Tibial nerve (tissue), 4 donors: ENCODE measurements at regions not wholly inside any gene's neighbourhood (a gene's known extent, or its start where the extent isn't known, plus 50 kb on each side); places are given as distances from the start of the nearest gene placed in this dataset.

ENCODE experiments used
- DNase-seq, 2 donors: peaks; one replicate each; pipeline ENCODE4 v3.0.0-alpha.2; 2019; ENCODE audit warnings: low spot score in 2 of 2
- H3K27ac ChIP-seq, 4 donors: fragments of 200-600 bp; sonication (generic) in 3 of 4; one replicate each; pipeline ENCODE4 v1.5.1; 2017 to 2019; ENCODE audit warnings: mild to moderate bottlenecking in 1 of 4
- H3K27me3 ChIP-seq, 2 donors: fragments of 200-600 bp; sonication (generic) in 1 of 2; one replicate each; pipeline versions ENCODE4 v1.5.1 to v1.6.0; 2017 to 2019
- H3K36me3 ChIP-seq, 3 donors: fragments of 200-600 bp; sonication (generic); one replicate each; pipeline ENCODE4 v1.5.1; 2018 to 2019
- H3K4me1 ChIP-seq, 4 donors: fragments of 200-600 bp; sonication (generic) in 3 of 4; one replicate each; pipeline ENCODE4 v1.5.1; 2017 to 2019
- H3K4me3 ChIP-seq, 4 donors: fragments of 200-600 bp; sonication (generic) in 3 of 4; one replicate each; pipeline ENCODE4 v1.5.1; 2017 to 2019; ENCODE audit warnings: mild to moderate bottlenecking in 1 of 4, moderate library complexity in 1 of 4
- H3K9me3 ChIP-seq, 4 donors: fragments of 200-600 bp; sonication (generic) in 3 of 4; one replicate each; pipeline ENCODE4 v1.5.1; 2017 to 2019
- EP300 ChIP-seq, 2 donors: sonication (generic); formaldehyde crosslinking; IDR thresholded peaks; one replicate each; pipeline ENCODE4 v1.6.1; 2017; ENCODE audit warnings: antibody characterized with exemption in 2 of 2, mild to moderate bottlenecking in 1 of 2
- POLR2A ChIP-seq, 2 donors: fragments of 450-650 bp; IDR thresholded peaks; one replicate each; pipeline ENCODE4 v1.6.1; 2017; ENCODE audit warnings: antibody characterized with exemption in 2 of 2, mild to moderate bottlenecking in 2 of 2, moderate library complexity in 2 of 2
- WGBS, 2 donors: methylation state at CpG; one replicate each; pipeline ENCODE4 v1.1.5; 2018; 5-methylcytosine and 5-hydroxymethylcytosine counted together
- TF ChIP-seq, protein P1 (sequence below), 5 experiments: fragments of 200-600 bp in 3 of 5; fragments of 450-650 bp in 2 of 5; sonication (generic) in 3 of 5; IDR thresholded peaks; one replicate each; pipeline ENCODE4 v1.5.1; 2016 to 2019; ENCODE audit warnings: antibody characterized with exemption in 5 of 5, mild to moderate bottlenecking in 3 of 5, moderate library complexity in 2 of 5

- TF ChIP-seq POLR2A (IDR thresholded peaks at IDR 0.05) = no peak
- TF ChIP-seq, protein P1, sequence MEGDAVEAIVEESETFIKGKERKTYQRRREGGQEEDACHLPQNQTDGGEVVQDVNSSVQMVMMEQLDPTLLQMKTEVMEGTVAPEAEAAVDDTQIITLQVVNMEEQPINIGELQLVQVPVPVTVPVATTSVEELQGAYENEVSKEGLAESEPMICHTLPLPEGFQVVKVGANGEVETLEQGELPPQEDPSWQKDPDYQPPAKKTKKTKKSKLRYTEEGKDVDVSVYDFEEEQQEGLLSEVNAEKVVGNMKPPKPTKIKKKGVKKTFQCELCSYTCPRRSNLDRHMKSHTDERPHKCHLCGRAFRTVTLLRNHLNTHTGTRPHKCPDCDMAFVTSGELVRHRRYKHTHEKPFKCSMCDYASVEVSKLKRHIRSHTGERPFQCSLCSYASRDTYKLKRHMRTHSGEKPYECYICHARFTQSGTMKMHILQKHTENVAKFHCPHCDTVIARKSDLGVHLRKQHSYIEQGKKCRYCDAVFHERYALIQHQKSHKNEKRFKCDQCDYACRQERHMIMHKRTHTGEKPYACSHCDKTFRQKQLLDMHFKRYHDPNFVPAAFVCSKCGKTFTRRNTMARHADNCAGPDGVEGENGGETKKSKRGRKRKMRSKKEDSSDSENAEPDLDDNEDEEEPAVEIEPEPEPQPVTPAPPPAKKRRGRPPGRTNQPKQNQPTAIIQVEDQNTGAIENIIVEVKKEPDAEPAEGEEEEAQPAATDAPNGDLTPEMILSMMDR (IDR thresholded peaks at IDR 0.05) = no peak
- no peak for TF ChIP-seq EP300 (IDR thresholded peaks at IDR 0.05)
- Histone ChIP-seq H3K4me3 (no peak overlapping the region), H3K27ac (no peak overlapping the region), H3K27me3 (no peaks in the 10 kb centered on the region), H3K36me3 (no peaks in the 10 kb centered on the region), H3K4me1 (no peaks in the 10 kb centered on the region), H3K9me3 (peaks cover 0 to 6% (median 0%) of the 10 kb centered on the region in 4 donors)
- no peak for DNase-seq
- WGBS, 2 donors = 90 to 95% methylated on average over 3 of the region's 3 CpGs
These were observed 434.8 kb upstream of the MKI67 start for GRCh38 chr10:128560993-128561392.

DNA sequence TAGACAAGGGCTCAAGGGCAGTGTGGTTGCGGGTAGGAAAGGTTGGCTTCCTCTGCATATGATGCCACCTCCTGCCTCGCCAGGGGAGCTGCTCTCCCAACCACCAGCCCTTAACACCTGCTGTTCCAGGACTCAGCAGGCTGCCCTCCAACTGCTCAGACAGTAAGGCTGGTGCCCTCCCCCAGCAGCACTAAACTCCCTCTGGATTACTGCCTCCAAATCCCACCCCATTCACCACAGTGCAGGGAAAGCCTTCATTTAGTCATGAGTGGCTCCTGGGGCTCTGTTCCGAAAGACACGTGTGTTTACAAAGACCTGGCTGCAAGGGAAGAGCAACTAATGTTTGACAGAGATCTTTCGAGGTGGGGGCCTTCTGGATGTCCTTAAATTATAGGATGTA, 437.2 kb upstream of the MKI67 start:
- no peak for DNase-seq
- peaks cover 0 to 6% (median 0%) of the 10 kb centered on the region in 4 donors for H3K9me3 ChIP-seq
- TF ChIP-seq POLR2A (IDR thresholded peaks at IDR 0.05) = no peak
- TF ChIP-seq EP300 (IDR thresholded peaks at IDR 0.05) = no peak
- TF ChIP-seq, protein P1 (IDR thresholded peaks at IDR 0.05) = no peak

DNA sequence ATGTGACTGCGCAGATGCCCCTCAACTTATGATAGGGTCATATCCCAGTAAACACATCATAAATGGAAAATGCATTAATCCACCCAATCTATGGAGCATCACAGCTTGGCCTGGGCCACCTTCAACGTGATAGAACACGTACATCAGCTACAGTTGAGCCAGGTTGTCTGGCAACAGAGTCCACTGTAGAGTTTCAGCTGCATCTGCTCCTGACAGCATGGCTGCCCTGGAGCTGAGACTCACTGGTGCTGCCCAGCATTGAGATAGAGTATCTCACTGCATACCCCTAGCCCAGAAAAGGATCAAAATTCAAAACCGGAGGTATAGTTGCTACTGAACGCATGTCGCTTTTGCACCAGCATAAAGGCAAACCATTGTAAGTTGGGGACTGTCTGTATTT, 437.7 kb upstream of the MKI67 start:
- Histone ChIP-seq H3K27ac (no peak overlapping the region), H3K36me3 (no peaks in the 10 kb centered on the region), H3K9me3 (peaks cover 0 to 6% (median 0%) of the 10 kb centered on the region in 4 donors), H3K4me1 (no peaks in the 10 kb centered on the region), H3K4me3 (no peak overlapping the region), H3K27me3 (no peaks in the 10 kb centered on the region)
- TF ChIP-seq, protein P1 (IDR thresholded peaks at IDR 0.05) = no peak
- TF ChIP-seq POLR2A (IDR thresholded peaks at IDR 0.05) (no peak), EP300 (IDR thresholded peaks at IDR 0.05) (no peak)
- 92 to 96% methylated on average over 6 of the region's 6 CpGs for WGBS, 2 donors
- no peak for DNase-seq

More for the DNA sequence above, 437.2 kb upstream of the MKI67 start:
- Histone ChIP-seq H3K4me1 (no peaks in the 10 kb centered on the region), H3K36me3 (no peaks in the 10 kb centered on the region), H3K4me3 (no peak overlapping the region), H3K27ac (no peak overlapping the region), H3K27me3 (no peaks in the 10 kb centered on the region)
- WGBS, 2 donors = 82 to 85% methylated on average over 5 of the region's 5 CpGs

DNA sequence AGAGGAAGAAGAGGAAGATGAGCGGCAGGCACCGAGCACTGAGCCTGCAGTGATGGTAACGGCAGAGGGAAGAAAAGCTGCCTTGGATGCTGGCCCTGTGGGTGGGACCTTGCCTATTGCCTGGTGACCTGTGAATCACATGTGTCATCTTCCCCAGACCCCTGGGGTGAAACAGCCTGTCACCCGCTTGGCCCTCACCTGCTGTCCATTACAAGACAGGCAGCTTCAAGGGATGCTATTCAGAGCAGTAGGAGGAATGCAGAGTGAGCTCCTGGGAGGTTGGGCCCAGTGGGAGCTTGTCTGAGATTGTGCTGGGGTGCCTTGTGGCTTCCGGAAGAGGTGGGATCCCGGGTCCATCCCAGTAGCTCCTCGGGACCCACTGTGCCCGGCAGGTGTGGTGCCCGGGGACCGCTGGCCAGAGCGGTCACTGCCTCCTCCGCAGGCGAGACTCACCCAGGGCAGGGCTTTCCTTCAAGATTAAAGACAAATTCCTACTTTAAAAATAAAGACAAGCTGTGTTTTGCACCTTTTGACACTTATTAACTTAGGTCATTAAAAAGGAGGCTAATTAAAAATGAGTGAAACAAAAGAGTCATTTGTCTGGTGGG, 440.2 kb upstream of the MKI67 start:
- H3K36me3 ChIP-seq = no peaks in the 10 kb centered on the region
- H3K27ac ChIP-seq = no peak overlapping the region
- TF ChIP-seq EP300 (IDR thresholded peaks at IDR 0.05) = no peak
- no peak for DNase-seq
- no peak overlapping the region for H3K4me3 ChIP-seq
- WGBS, 2 donors = 71 to 79% methylated on average over 12 to 13 of the region's 13 CpGs
- no peaks in the 10 kb centered on the region for H3K27me3 ChIP-seq
- peaks cover 0 to 6% (median 0%) of the 10 kb centered on the region in 4 donors for H3K9me3 ChIP-seq
- no peaks in the 10 kb centered on the region for H3K4me1 ChIP-seq

- DNase-seq = no peak
- no peak overlapping the region for H3K27ac ChIP-seq
- TF ChIP-seq POLR2A (IDR thresholded peaks at IDR 0.05) = no peak
- TF ChIP-seq EP300 (IDR thresholded peaks at IDR 0.05) = no peak
- no peaks in the 10 kb centered on the region for H3K9me3 ChIP-seq
- no peaks in the 10 kb centered on the region for H3K27me3 ChIP-seq
- no peak overlapping the region for H3K4me3 ChIP-seq
- no peaks in the 10 kb centered on the region for H3K36me3 ChIP-seq
- 49 to 63% methylated on average over 8 of the region's 8 CpGs for WGBS, 2 donors
- no peaks in the 10 kb centered on the region for H3K4me1 ChIP-seq
These were observed 441.3 kb upstream of the MKI67 start for GRCh38 chr10:128567551-128567950.

DNA sequence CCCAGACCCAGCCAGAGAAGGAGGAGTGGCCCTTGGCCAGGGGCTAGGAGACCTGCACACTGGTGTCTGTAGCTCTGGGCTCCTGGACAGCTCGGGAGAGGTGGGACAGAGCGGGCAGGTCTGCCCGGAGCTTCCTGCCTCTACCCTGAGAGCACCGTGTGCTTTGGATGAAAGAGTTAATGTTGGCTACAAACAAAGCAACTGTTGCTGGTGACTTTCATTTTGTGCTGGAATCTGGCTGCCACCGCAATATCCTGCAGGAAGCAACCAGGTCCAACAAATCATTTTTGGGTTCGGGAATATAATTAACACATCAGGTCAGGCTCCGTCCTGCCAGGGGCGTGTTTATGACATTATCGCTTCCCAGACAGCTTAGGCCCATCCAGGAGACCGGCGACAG, 441.8 kb upstream of the MKI67 start:
- Histone ChIP-seq H3K27ac (no peak overlapping the region), H3K4me1 (no peaks in the 10 kb centered on the region), H3K36me3 (no peaks in the 10 kb centered on the region), H3K4me3 (no peak overlapping the region), H3K9me3 (no peaks in the 10 kb centered on the region), H3K27me3 (no peaks in the 10 kb centered on the region)
- TF ChIP-seq, protein P1 (IDR thresholded peaks at IDR 0.05) = no peak
- no peak for TF ChIP-seq EP300 (IDR thresholded peaks at IDR 0.05)
- no peak for TF ChIP-seq POLR2A (IDR thresholded peaks at IDR 0.05)
- WGBS, 2 donors = 80 to 82% methylated on average over 11 of the region's 11 CpGs
- no peak for DNase-seq
